Fibroblast of lung (primary cell): ENCODE measurements at regions not wholly inside any gene's neighbourhood (a gene's known extent, or its start where the extent isn't known, plus 50 kb on each side); places are given as distances from the start of the nearest gene placed in this dataset.

Source experiments
- CTCF ChIP-seq, 2 donors: IDR thresholded peaks in 1 of 2; conservative IDR thresholded peaks in 1 of 2; 1 replicate in 1 of 2; 2 replicates in 1 of 2; pipeline ENCODE4 v1.5.1; 2011 to 2012; ENCODE audit warnings: low read length in 2 of 2, control low read depth in 1 of 2, inconsistent platforms in 1 of 2, low read depth in 1 of 2, mild to moderate bottlenecking in 1 of 2
- EZH2 ChIP-seq: IDR thresholded peaks from 2 replicates; pipeline ENCODE4 v1.5.1; 2012; ENCODE audit warnings: low read length, control low read depth, mild to moderate bottlenecking; ENCODE audit errors: missing control alignments

- TF ChIP-seq EZH2: no peak
- TF ChIP-seq CTCF (conservative IDR thresholded peaks at IDR 0.05 in 1 of 2, IDR thresholded peaks at IDR 0.05 in 1 of 2; ENCODE audit: low read depth in 1 of 2, low read length in 2 of 2): no peak
Measured at GRCh38 chr7:54342458-54342857, 199.7 kb upstream of the VSTM2A start.
